ENCODE measurements at regions not wholly inside any gene's neighbourhood (a gene's known extent, or its start where the extent isn't known, plus 50 kb on each side); places are given as distances from the start of the nearest gene placed in this dataset.

DNA sequence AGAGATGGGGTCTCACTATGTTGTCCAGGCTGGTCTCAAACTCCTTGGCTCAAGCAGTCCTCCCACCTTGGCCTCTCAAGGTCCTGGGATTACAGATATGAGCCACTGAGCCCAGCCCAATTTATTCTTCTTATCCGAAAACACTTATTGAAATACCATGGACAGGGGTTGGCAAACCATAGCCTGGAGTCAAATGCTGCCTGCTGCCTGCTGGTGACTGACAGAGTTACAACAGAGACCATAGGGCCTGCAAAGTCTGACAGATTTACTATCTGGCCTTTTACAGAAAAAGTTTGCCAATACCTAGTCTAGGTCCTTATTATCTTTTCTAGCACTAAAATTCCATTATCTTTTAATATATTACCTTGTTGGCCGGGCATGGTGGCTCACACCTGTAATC is 87.1 kb upstream of the ZNF281 start:
- Histone ChIP-seq H3K4me1 (replicated peaks) (no peaks in the 10 kb centered on the region), H3K9me3 (no peaks in the 10 kb centered on the region), H3K36me3 (no peaks in the 10 kb centered on the region), H3K4me3 (no peak overlapping the region), H3K27ac (no peak overlapping the region), H3K27me3 (replicated peaks; ENCODE audit: insufficient read depth) (no peaks in the 10 kb centered on the region)
- WGBS: 90% methylated on average over 2 of the region's 2 CpGs
- no peak for DNase-seq (ENCODE audit: low spot score)
- intact Hi-C loops (cut with DNase I): no loop called here
- TF ChIP-seq POLR2AphosphoS5 (IDR thresholded peaks at IDR 0.05) (no peak), POLR2A (IDR thresholded peaks at IDR 0.05) (no peak)
- TF ChIP-seq, protein P1, sequence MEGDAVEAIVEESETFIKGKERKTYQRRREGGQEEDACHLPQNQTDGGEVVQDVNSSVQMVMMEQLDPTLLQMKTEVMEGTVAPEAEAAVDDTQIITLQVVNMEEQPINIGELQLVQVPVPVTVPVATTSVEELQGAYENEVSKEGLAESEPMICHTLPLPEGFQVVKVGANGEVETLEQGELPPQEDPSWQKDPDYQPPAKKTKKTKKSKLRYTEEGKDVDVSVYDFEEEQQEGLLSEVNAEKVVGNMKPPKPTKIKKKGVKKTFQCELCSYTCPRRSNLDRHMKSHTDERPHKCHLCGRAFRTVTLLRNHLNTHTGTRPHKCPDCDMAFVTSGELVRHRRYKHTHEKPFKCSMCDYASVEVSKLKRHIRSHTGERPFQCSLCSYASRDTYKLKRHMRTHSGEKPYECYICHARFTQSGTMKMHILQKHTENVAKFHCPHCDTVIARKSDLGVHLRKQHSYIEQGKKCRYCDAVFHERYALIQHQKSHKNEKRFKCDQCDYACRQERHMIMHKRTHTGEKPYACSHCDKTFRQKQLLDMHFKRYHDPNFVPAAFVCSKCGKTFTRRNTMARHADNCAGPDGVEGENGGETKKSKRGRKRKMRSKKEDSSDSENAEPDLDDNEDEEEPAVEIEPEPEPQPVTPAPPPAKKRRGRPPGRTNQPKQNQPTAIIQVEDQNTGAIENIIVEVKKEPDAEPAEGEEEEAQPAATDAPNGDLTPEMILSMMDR (IDR thresholded peaks at IDR 0.05): no peak

DNA sequence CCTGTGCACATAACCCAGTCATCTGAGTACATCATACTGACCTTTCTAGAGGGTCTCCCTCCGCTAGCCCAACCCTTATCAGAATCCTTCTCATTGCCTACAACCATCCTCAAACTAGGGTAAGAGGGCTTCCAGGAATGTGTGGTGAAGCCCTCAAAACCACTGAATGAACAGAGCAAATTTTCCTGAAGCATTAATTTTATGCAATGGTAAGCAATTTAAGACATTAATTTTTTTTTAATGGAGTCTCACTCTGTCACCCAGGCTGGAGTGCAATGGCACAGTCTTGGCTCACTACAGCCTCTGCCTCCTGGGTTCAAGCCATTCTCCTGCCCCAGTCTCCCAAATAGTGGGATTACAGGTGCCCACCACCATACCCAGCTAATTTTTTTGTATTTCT is 86.1 kb upstream of the ZNF281 start:
- no peak overlapping the region for H3K4me3 ChIP-seq
- H3K9me3 ChIP-seq: no peaks in the 10 kb centered on the region
- no peaks in the 10 kb centered on the region for H3K36me3 ChIP-seq
- DNase-seq (ENCODE audit: low spot score): no peak
- no peaks in the 10 kb centered on the region for H3K4me1 ChIP-seq (replicated peaks)
- intact Hi-C loops (cut with DNase I): no loop called here
- TF ChIP-seq POLR2A (IDR thresholded peaks at IDR 0.05) (no peak), POLR2AphosphoS5 (IDR thresholded peaks at IDR 0.05) (no peak)
- TF ChIP-seq, protein P1 (IDR thresholded peaks at IDR 0.05): no peak
- no peaks in the 10 kb centered on the region for H3K27me3 ChIP-seq (replicated peaks; ENCODE audit: insufficient read depth)
- H3K27ac ChIP-seq: no peak overlapping the region
- WGBS: 100% methylated on average over 1 of the region's 1 CpG

DNA sequence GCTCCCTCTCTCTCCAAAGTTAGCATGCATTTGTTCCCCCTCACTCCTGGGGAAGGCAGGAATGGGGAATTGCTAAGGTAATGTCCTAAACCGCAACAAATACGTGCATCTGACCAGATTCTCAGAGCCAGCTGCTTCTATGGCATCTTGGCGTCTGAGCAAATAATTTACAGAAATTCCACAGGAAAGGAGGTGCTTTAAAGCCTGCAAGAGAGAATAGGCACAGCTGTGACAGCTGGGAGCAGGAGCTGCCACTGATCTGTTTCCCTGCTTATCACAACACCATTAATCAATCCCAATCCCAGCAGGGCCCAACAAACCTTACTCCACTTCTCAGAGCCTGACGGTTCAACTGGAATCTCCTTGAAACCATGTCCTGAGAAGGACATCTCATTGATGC is 83.5 kb upstream of the ZNF281 start:
- H3K27ac ChIP-seq: no peak overlapping the region
- no peaks in the 10 kb centered on the region for H3K27me3 ChIP-seq (replicated peaks; ENCODE audit: insufficient read depth)
- TF ChIP-seq POLR2AphosphoS5 (IDR thresholded peaks at IDR 0.05): no peak
- TF ChIP-seq POLR2A (IDR thresholded peaks at IDR 0.05): no peak
- TF ChIP-seq, protein P1 (IDR thresholded peaks at IDR 0.05): no peak
- intact Hi-C loops (cut with DNase I): no loop called here
- H3K4me1 ChIP-seq (replicated peaks): no peaks in the 10 kb centered on the region
- H3K36me3 ChIP-seq: no peaks in the 10 kb centered on the region
- H3K9me3 ChIP-seq: no peaks in the 10 kb centered on the region
- DNase-seq (ENCODE audit: low spot score): no peak
- no peak overlapping the region for H3K4me3 ChIP-seq
- 58% methylated on average over 4 of the region's 4 CpGs for WGBS

DNA sequence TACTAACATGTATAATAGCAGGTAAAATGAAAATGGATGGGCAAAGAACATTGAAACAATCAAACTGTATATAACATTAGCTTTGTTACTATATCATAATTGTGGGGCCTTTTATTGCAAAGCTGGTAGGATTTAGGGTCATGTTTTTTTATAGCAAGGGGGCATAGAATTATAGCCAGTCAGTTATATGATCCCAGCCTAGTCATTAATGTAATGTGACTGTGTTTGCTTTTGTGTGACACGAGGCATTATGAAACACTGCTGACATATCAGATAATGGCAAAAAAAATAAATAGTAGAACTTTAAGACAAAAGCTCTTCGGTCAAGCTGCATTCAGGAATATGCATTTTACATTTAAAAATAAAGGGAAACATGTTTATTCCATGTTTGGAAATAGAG is 81.3 kb upstream of the ZNF281 start:
- TF ChIP-seq POLR2AphosphoS5 (IDR thresholded peaks at IDR 0.05): no peak
- TF ChIP-seq, protein P1 (IDR thresholded peaks at IDR 0.05): no peak
- no peak for TF ChIP-seq POLR2A (IDR thresholded peaks at IDR 0.05)
- intact Hi-C loops (cut with DNase I): no loop called here
- Histone ChIP-seq H3K4me1 (replicated peaks) (no peaks in the 10 kb centered on the region), H3K9me3 (no peaks in the 10 kb centered on the region), H3K4me3 (no peak overlapping the region), H3K27me3 (replicated peaks; ENCODE audit: insufficient read depth) (no peaks in the 10 kb centered on the region), H3K36me3 (no peaks in the 10 kb centered on the region), H3K27ac (no peak overlapping the region)
- DNase-seq (ENCODE audit: low spot score): no peak
- 26% methylated on average over 2 of the region's 2 CpGs for WGBS

GRCh38 chr1:200490183-200490582 is 80.3 kb upstream of the ZNF281 start:
- Histone ChIP-seq H3K4me3 (no peak overlapping the region), H3K36me3 (no peaks in the 10 kb centered on the region), H3K27me3 (replicated peaks; ENCODE audit: insufficient read depth) (no peaks in the 10 kb centered on the region), H3K9me3 (no peaks in the 10 kb centered on the region), H3K4me1 (replicated peaks) (no peaks in the 10 kb centered on the region), H3K27ac (no peak overlapping the region)
- no peak for DNase-seq (ENCODE audit: low spot score)
- WGBS: 47% methylated on average over 1 of the region's 1 CpG
- TF ChIP-seq, protein P1 (IDR thresholded peaks at IDR 0.05): no peak
- TF ChIP-seq POLR2AphosphoS5 (IDR thresholded peaks at IDR 0.05): no peak
- TF ChIP-seq POLR2A (IDR thresholded peaks at IDR 0.05): no peak
- intact Hi-C loops (cut with DNase I): no loop called here

Data from prostate gland (tissue), 2 donors.